Right lobe of liver (tissue), 4 donors: ENCODE measurements at regions not wholly inside any gene's neighbourhood (a gene's known extent, or its start where the extent isn't known, plus 50 kb on each side); places are given as distances from the start of the nearest gene placed in this dataset.
"Not testable (repeated sequence)": the region's sequence is repeated elsewhere in the genome, so short reads cannot be mapped to it uniquely, and the experiment has no call there.

Source experiments
- CTCF ChIP-seq, 4 donors: fragments of 200-600 bp in 3 of 4; fragments of 450-650 bp in 1 of 4; IDR thresholded peaks; one replicate each; pipeline versions ENCODE4 v1.5.1 to v1.8.0; 2016 to 2022; ENCODE audit warnings: antibody characterized with exemption in 4 of 4, mild to moderate bottlenecking in 2 of 4
- POLR2A ChIP-seq: fragments of 450-650 bp; IDR thresholded peaks from one replicate; pipeline ENCODE4 v1.6.1; 2017; ENCODE audit warnings: antibody characterized with exemption, mild to moderate bottlenecking
- donor health status: DM: no; HTN: no; CAD: no.
- donor health status: DM: no; HTN: no; CAD: no.
- donor health status: DM: no; HTN: yes; CAD: no.

DNA sequence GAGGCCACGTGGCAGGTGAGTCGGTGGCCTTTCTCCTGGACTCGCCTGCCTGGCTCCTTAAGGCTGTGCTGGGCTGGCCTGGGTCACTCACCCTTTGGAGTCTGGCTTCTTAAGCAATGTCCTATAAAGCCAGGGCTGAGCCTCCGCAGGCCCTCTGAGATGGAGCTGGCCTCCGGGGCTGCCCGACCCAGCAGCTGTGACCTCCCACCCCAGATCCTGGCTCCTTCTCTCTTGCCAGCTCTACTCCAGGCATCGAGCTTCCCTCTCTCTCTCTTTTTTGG is 75.7 kb downstream of the OR11H2 start:
- not testable (repeated sequence) for TF ChIP-seq POLR2A; CTCF (IDR thresholded peaks at IDR 0.05)
